K562 (cell line): ENCODE measurements at regions not wholly inside any gene's neighbourhood (a gene's known extent, or its start where the extent isn't known, plus 50 kb on each side); places are given as distances from the start of the nearest gene placed in this dataset.

Source experiments
- ATAC-seq: fragments of 200-7000 bp; cut with Tn5 transposase; 3 replicates; pipeline ENCODE4 v1.9.1; 2020; ENCODE audit warnings: moderate library complexity
- BruUV-seq: library from RNA; stranded (reverse); fragments of 400-500 nt; replicated peaks from 2 replicates; lab custom pipeline; 2021; lab: Mats Ljungman, UMichigan
- CTCF ChIA-PET: fragments of 300-600 bp; formaldehyde crosslinking; extraction: SDS; loops from one replicate; lab custom pipeline; 2021; ENCODE audit warnings: low intra/inter-chr PET ratio; lab: Yijun Ruan, JAX
- POLR2A ChIA-PET: fragments of 300-600, 350-650 bp; sonication (Branson Sonifier 250); formaldehyde crosslinking; extraction: SDS; loops from one replicate; lab custom pipeline; 2021; ENCODE audit warnings: antibody characterized with exemption, inconsistent platforms; lab: Yijun Ruan, JAX
- DNase-seq, 4 experiments: peaks; one replicate each; pipeline versions ENCODE4 v3.0.0 to v3.0.0-alpha.2; 2011 to 2018; ENCODE audit warnings: low spot score in 3 of 4, mixed read lengths in 3 of 4; ENCODE audit errors: extremely low read depth in 1 of 4
- FAIRE-seq: peaks from 2 replicates; lab custom pipeline; 2011; peaks lifted over from hg19 to GRCh38; lab: Jason Lieb, UNC
- H2AFZ ChIP-seq: 2 replicates; pipeline ENCODE4 v1.6.0; 2011; ENCODE audit warnings: low read depth, low read length, control low read depth, inconsistent platforms
- H3K27ac ChIP-seq: fragments of 200-600 bp; 3 replicates; pipeline ENCODE4 v1.8.0; 2011; ENCODE audit warnings: low read depth, mild to moderate bottlenecking, control low read depth, inconsistent platforms, low read length, moderate library complexity, mixed read lengths; ENCODE audit errors: extremely low read depth
- H3K27me3 ChIP-seq, 2 experiments: fragments of 300-600 bp in 1 of 2; 2 replicates in 1 of 2; 3 replicates in 1 of 2; pipeline versions ENCODE4 v1.6.0 to v1.8.0; 2011; ENCODE audit warnings: inconsistent platforms in 2 of 2, low read length in 2 of 2, mild to moderate bottlenecking in 1 of 2, mixed read lengths in 1 of 2, moderate library complexity in 1 of 2; ENCODE audit not compliant: control insufficient read depth in 2 of 2, insufficient read depth in 2 of 2
- H3K36me3 ChIP-seq: fragments of 300-600 bp; 3 replicates; pipeline ENCODE4 v1.8.0; 2011; ENCODE audit warnings: mild to moderate bottlenecking, low read length, inconsistent platforms; ENCODE audit not compliant: control insufficient read depth, insufficient read depth
- H3K4me1 ChIP-seq, 2 experiments: fragments of 200-600 bp in 1 of 2; replicated peaks in 1 of 2; 2 replicates in 1 of 2; 3 replicates in 1 of 2; pipeline versions ENCODE4 v1.5.1 to v1.8.0; 2011; ENCODE audit warnings: inconsistent platforms in 2 of 2, low read length in 2 of 2, mild to moderate bottlenecking in 1 of 2, mixed read lengths in 1 of 2, moderate library complexity in 1 of 2; ENCODE audit not compliant: control insufficient read depth in 2 of 2, insufficient read depth in 2 of 2
- H3K4me2 ChIP-seq: 2 replicates; pipeline ENCODE4 v1.6.1; 2011; ENCODE audit warnings: low read length, control low read depth, inconsistent platforms, mixed read lengths; ENCODE audit not compliant: insufficient read depth
- H3K4me3 ChIP-seq: fragments of 200-600 bp; sonication (generic), shearing (Covaris generic); 2 replicates; pipeline ENCODE4 v1.5.1; 2016; ENCODE audit warnings: control low read depth, inconsistent platforms
- H3K79me2 ChIP-seq: fragments of 200-600 bp; 3 replicates; pipeline ENCODE4 v1.8.0; 2011; ENCODE audit warnings: low read length, inconsistent platforms; ENCODE audit not compliant: control insufficient read depth, insufficient read depth
- H3K9ac ChIP-seq, 2 experiments: 2 replicates each; pipeline versions ENCODE4 v1.6.0 to v1.6.1; 2011; ENCODE audit warnings: low read depth in 2 of 2, low read length in 2 of 2, control low read depth in 1 of 2, inconsistent platforms in 1 of 2, mild to moderate bottlenecking in 1 of 2, mixed read lengths in 1 of 2; ENCODE audit not compliant: insufficient read depth in 1 of 2
- H3K9me1 ChIP-seq: one replicate; pipeline ENCODE4 v1.6.0; 2011; ENCODE audit warnings: inconsistent platforms, mild to moderate bottlenecking, low read length, moderate library complexity; ENCODE audit not compliant: control insufficient read depth, insufficient read depth
- H3K9me3 ChIP-seq: replicated peaks from 2 replicates; pipeline ENCODE4 v1.5.1; 2011; ENCODE audit warnings: low read depth, low read length, inconsistent platforms; ENCODE audit not compliant: control insufficient read depth, insufficient read depth
- H4K20me1 ChIP-seq: replicated peaks from 2 replicates; pipeline ENCODE4 v1.6.1; 2011; ENCODE audit warnings: low read length, inconsistent platforms, mixed read lengths; ENCODE audit not compliant: control insufficient read depth, insufficient read depth
- MTA1 ChIP-seq: fragments of 450-650 bp; IDR thresholded peaks from 2 replicates; pipeline ENCODE4 v1.6.1; 2017; ENCODE audit warnings: borderline replicate concordance
- NFE2L1 ChIP-seq: fragments of 450-650 bp; IDR thresholded peaks from 2 replicates; pipeline ENCODE4 v1.6.1; 2016; ENCODE audit warnings: missing genetic modification characterization, low read depth, mild to moderate bottlenecking, missing compliant biosample characterization, moderate library complexity, borderline replicate concordance
- NFIX ChIP-seq: fragments of 250-450 bp; sonication (Bioruptor Pico); IDR thresholded peaks from 2 replicates; pipeline ENCODE4 v1.4.0; 2020; ENCODE audit warnings: low read depth, mild to moderate bottlenecking, moderate library complexity
- NR1H2 ChIP-seq: sonication (generic); formaldehyde crosslinking; IDR thresholded peaks from 2 replicates; pipeline ENCODE4 v1.4.0; 2020; ENCODE audit warnings: mild to moderate bottlenecking, missing genetic modification reagents
- PHB2 ChIP-seq: fragments of 450-650 bp; IDR thresholded peaks from 2 replicates; pipeline ENCODE4 v1.6.1; 2017; ENCODE audit warnings: low read depth
- RCOR1 ChIP-seq, 2 experiments: IDR thresholded peaks; 2 replicates each; pipeline ENCODE4 v1.6.1; 2012; ENCODE audit warnings: low read depth in 2 of 2, low read length in 2 of 2, borderline replicate concordance in 1 of 2, improper control_type of control experiment in 1 of 2
- RFX7 ChIP-seq: fragments of 250-450 bp; sonication (Bioruptor Pico); IDR thresholded peaks from 2 replicates; pipeline ENCODE4 v1.5.1; 2021; ENCODE audit warnings: mild to moderate bottlenecking
- ZFP1 ChIP-seq: fragments of 450-650 bp; formaldehyde crosslinking; IDR thresholded peaks from 2 replicates; pipeline ENCODE4 v1.4.0; 2020; ENCODE audit warnings: mild to moderate bottlenecking, mixed read lengths
- ZNF12 ChIP-seq: sonication (generic); formaldehyde crosslinking; IDR thresholded peaks from 2 replicates; pipeline ENCODE4 v1.4.0; 2020; ENCODE audit warnings: mild to moderate bottlenecking, missing genetic modification reagents
- ZNF274 ChIP-seq: IDR thresholded peaks from 2 replicates; pipeline ENCODE4 v1.6.1; 2011; ENCODE audit warnings: low read depth, mild to moderate bottlenecking, low read length, moderate library complexity, borderline replicate concordance
- ZNF695 ChIP-seq: fragments of 450-650 bp; formaldehyde crosslinking; IDR thresholded peaks from 2 replicates; pipeline ENCODE4 v1.4.0; 2020; ENCODE audit warnings: mild to moderate bottlenecking, moderate library complexity
- WGBS: fragments of 100-300 bp; shearing (Covaris generic); methylation state at CpG from one replicate; pipeline ENCODE4 v1.1.6; 2016; ENCODE audit warnings: low coverage, mixed read lengths; ENCODE audit not compliant: insufficient coverage; ENCODE audit errors: missing lambda C conversion rate; 5-methylcytosine and 5-hydroxymethylcytosine counted together
- in situ Hi-C: fragments of 300-500 bp; cut with MboI; formaldehyde crosslinking; loops from 4 replicates; pipeline ENCODE4 v1.15.0; 2018; ENCODE audit warnings: inconsistent platforms, mixed read lengths
- intact Hi-C: fragments of 100-400 bp; cut with micrococcal nuclease; formaldehyde crosslinking; loops from 2 replicates; pipeline ENCODE4 v1.14.2; 2022
- TF ChIP-seq, protein P1 (sequence below): fragments of 450-650 bp; IDR thresholded peaks from 2 replicates; pipeline ENCODE4 v1.6.1; 2018; ENCODE audit not compliant: partially characterized antibody
- TF ChIP-seq, protein P2 (sequence below): sonication (generic); formaldehyde crosslinking; IDR thresholded peaks from 2 replicates; pipeline ENCODE4 v1.8.0; 2022; ENCODE audit warnings: missing genetic modification reagents, mild to moderate bottlenecking, borderline replicate concordance
- TF ChIP-seq, protein P3 (sequence below): fragments of 450-650 bp; IDR thresholded peaks from 2 replicates; pipeline ENCODE4 v1.6.1; 2017; ENCODE audit warnings: mild to moderate bottlenecking, moderate library complexity

DNA sequence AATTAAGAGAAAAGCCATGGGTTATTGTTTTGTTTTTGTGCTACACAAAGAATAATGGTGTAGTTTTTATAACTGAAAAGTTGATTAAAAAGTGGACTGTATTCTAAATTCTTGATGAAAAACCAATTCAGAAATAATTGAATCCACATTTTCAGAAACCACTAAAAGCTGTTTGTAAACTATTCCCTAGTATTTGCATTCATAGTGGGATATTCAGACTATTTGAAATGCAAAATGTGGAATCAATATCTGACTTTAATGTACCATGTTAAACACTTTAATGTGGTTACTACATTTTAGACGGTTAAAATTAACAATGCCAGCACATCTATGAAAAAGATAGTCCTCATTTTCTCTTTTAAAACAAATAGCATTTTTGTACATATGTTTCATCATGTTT is 104.6 kb downstream of the ZIC4 start:
- DNase-seq (no peak), FAIRE-seq (no peak), ATAC-seq (no peak)
- H4K20me1 ChIP-seq = no peaks in the 10 kb centered on the region
- H2AFZ ChIP-seq = no peak overlapping the region
- no peaks in the 10 kb centered on the region for H3K36me3 ChIP-seq
- H3K9ac ChIP-seq = no peak overlapping the region
- BruUV-seq = no TSS peak
- TF ChIP-seq NFE2L1 (tag) (no peak), RFX7 (CRISPR knock-in tag) (no peak), ZFP1 (no peak), ZNF12 (CRISPR knock-in tag) (no peak), NR1H2 (CRISPR knock-in tag) (no peak), NFIX (no peak), PHB2 (no peak), RCOR1 (IDR thresholded peaks at IDR 0.05; ENCODE audit: borderline replicate concordance in 1 of 2, low read depth in 2 of 2, low read length in 2 of 2) (no peak), ZNF274 (no peak), MTA1 (no peak), ZNF695 (CRISPR knock-in tag) (no peak)
- TF ChIP-seq, protein P1, sequence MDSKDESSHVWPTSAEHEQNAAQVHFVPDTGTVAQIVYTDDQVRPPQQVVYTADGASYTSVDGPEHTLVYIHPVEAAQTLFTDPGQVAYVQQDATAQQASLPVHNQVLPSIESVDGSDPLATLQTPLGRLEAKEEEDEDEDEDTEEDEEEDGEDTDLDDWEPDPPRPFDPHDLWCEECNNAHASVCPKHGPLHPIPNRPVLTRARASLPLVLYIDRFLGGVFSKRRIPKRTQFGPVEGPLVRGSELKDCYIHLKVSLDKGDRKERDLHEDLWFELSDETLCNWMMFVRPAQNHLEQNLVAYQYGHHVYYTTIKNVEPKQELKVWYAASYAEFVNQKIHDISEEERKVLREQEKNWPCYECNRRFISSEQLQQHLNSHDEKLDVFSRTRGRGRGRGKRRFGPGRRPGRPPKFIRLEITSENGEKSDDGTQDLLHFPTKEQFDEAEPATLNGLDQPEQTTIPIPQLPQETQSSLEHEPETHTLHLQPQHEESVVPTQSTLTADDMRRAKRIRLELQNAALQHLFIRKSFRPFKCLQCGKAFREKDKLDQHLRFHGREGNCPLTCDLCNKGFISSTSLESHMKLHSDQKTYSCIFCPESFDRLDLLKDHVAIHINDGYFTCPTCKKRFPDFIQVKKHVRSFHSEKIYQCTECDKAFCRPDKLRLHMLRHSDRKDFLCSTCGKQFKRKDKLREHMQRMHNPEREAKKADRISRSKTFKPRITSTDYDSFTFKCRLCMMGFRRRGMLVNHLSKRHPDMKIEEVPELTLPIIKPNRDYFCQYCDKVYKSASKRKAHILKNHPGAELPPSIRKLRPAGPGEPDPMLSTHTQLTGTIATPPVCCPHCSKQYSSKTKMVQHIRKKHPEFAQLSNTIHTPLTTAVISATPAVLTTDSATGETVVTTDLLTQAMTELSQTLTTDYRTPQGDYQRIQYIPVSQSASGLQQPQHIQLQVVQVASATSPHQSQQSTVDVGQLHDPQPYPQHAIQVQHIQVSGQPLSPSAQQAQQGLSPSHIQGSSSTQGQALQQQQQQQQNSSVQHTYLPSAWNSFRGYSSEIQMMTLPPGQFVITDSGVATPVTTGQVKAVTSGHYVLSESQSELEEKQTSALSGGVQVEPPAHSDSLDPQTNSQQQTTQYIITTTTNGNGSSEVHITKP = no peak
- TF ChIP-seq, protein P2, sequence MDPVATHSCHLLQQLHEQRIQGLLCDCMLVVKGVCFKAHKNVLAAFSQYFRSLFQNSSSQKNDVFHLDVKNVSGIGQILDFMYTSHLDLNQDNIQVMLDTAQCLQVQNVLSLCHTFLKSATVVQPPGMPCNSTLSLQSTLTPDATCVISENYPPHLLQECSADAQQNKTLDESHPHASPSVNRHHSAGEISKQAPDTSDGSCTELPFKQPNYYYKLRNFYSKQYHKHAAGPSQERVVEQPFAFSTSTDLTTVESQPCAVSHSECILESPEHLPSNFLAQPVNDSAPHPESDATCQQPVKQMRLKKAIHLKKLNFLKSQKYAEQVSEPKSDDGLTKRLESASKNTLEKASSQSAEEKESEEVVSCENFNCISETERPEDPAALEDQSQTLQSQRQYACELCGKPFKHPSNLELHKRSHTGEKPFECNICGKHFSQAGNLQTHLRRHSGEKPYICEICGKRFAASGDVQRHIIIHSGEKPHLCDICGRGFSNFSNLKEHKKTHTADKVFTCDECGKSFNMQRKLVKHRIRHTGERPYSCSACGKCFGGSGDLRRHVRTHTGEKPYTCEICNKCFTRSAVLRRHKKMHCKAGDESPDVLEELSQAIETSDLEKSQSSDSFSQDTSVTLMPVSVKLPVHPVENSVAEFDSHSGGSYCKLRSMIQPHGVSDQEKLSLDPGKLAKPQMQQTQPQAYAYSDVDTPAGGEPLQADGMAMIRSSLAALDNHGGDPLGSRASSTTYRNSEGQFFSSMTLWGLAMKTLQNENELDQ (CRISPR knock-in tag) = no peak
- TF ChIP-seq, protein P3, sequence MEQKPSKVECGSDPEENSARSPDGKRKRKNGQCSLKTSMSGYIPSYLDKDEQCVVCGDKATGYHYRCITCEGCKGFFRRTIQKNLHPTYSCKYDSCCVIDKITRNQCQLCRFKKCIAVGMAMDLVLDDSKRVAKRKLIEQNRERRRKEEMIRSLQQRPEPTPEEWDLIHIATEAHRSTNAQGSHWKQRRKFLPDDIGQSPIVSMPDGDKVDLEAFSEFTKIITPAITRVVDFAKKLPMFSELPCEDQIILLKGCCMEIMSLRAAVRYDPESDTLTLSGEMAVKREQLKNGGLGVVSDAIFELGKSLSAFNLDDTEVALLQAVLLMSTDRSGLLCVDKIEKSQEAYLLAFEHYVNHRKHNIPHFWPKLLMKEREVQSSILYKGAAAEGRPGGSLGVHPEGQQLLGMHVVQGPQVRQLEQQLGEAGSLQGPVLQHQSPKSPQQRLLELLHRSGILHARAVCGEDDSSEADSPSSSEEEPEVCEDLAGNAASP = no peak
- no peak overlapping the region for H3K4me2 ChIP-seq
- H3K9me3 ChIP-seq = no peaks in the 10 kb centered on the region
- in situ Hi-C loops (no loop called here), intact Hi-C loops (no loop called here)
- 0% methylated on average over 1 of the region's 1 CpG for WGBS
- no peaks in the 10 kb centered on the region for H3K9me1 ChIP-seq
- no peak overlapping the region for H3K4me3 ChIP-seq
- no peaks in the 10 kb centered on the region for H3K79me2 ChIP-seq
- no peaks in the 10 kb centered on the region for H3K4me1 ChIP-seq
- H3K27me3 ChIP-seq = no peaks in the 10 kb centered on the region
- no peak overlapping the region for H3K27ac ChIP-seq
- POLR2A ChIA-PET = no interaction called here
- CTCF ChIA-PET = no interaction called here
